GM19351 (cell line): ENCODE measurements at regions not wholly inside any gene's neighbourhood (a gene's known extent, or its start where the extent isn't known, plus 50 kb on each side); places are given as distances from the start of the nearest gene placed in this dataset.
A peak's percentile ranks its signal among the peaks of the same experiment; 100 is the strongest.

Source experiments
- ATAC-seq: cut with Tn5 transposase; IDR thresholded peaks from one replicate; pipeline ENCODE4 v1.9.1; 2021; ENCODE audit warnings: mild to moderate bottlenecking, moderate library complexity; ENCODE audit not compliant: unreplicated experiment

DNA sequence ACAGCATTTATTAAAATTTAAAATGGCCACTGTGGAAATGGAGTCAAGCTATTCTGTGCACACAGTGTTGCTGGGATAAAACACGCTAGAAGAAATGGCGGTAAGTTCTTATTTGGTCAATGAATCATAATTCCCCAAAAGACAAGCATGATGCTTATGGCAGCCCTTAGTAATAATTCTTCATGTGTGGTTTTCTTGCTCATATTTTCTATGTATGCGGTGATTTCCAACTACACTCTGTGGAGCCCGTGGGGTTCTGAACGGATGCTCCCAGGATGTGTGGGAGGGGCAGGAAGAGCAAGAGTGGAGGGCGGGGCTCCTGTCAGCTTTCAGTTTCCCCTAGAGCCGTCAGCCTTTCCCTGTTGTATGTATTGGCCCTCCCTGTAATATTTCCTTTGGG is 91.7 kb upstream of the RMDN2 start:
- no peak for ATAC-seq

GRCh38 chr2:37836270-37836669 is 88.8 kb upstream of the RMDN2 start:
- ATAC-seq = no peak

DNA sequence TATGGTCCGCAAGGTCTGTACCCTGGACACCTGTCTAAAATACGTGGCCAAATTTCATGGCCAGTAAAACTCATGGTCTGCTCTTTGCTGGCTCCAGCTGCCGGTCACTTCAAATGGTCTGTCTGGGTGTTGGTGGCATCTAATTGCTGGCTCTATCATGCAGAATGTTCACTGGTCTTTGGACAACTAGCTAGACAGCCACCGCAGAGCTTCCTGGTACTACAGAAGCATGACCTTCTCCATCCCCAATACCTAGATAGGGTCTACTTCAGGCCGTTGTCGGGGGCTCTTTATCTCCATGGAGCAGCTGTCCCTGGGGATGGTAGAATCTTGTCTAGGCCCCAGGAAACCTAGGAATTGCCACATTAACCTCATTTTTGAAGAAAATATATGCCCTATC is 88.4 kb upstream of the RMDN2 start:
- ATAC-seq = no peak

- no peak for ATAC-seq
These were observed 87.3 kb upstream of the RMDN2 start for GRCh38 chr2:37837628-37838328.

DNA sequence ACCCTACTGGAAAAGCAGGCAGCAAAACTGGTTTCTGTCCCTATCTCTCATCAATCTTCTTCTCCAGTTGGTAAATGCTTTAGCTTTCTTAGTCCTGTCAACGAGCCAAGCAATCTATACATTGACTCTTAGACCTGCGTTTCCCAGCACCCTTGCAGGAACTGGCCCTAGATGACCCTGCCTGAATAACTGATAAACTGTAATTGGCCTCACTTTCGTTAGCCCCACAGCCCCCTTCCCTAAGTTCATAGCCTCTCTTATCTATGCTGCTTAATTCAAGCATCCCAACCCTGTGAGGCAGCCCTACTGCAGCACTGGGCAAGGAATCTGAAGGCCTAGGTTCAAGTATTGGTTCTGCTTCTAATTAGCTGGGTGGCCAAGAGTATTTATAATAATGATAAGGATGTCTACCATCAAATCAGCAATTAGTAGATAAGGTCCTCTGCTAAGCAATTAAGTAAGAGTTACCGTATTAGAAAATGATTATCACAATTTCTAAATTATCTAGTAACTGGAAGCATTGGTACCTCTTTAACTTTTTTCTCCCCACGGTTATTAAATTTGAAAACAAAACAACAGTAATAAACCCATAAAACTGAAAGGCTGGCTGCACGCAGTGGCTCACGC is 86.4 kb upstream of the RMDN2 start:
- no peak for ATAC-seq

DNA sequence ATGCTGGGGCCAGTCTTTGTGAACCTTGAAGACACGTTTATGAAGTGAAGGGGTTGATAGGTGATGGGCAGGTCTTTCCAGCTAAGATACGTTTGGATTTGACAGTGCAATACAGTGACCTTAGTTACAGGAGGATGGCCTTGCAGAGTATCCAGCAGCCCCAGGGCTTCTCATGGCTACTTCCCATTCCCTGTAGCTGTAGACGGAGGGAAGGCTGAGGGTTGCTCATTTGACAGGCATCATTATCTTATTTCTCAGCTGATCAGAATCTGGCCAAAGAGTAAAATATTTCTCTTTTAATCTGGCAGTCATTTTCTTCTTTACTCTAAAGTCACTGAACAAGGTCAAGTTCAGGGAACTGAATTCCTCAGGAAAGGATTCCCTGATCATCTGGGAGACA is 85.1 kb upstream of the RMDN2 start:
- no peak for ATAC-seq

DNA sequence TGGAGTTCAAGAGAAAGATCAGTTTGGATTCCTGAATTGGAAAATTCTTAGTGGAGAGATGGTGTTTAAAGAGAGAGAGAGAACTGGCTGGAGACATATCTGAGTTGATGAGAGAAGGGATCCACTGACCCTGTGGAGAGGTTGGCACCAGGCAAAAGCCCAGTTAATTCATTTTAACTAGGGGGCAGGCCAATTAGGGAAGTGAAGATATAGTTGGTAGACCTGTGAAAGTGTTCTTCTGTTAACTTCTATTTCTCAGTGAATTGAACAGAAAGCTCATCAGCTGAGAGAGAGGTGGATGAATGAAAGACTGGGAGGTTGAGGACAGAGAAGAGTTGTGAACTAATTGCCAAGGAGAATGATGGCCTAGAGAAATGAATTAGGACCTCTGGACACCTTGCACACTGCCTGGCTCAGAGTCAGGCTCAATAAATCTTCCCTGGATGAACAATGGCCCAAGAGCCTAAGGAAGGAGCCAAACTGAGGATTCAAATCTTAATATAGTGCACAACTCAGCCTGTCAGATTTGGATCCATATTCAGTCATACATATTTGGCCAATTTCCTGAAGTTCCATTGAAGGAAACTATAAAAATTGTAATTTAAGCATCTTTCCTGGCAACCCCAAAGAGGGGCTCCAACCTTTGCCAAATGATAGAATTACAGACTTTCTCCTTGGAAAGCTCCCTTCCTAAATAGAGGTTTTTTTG is 82.2 kb upstream of the RMDN2 start:
- no peak for ATAC-seq

DNA sequence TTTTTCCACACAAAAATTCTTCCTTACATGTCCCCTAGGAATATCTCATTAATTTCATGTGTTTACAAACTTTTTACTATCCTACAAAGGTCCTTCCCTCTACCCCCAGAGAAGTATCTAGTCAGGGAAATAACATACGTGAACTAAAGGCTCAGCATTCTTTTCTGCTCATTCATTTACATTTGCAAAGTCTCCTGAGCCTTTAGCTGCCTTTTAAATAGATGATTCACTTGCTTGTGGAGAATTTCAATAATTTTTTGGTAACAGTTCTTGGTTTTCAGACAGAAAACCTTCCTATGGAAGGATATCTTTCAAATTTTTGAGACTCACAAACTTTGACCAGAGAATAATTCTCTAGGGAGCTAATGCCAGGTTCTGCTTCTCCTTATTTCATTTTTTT is 81.5 kb upstream of the RMDN2 start:
- ATAC-seq = no peak

- no peak for ATAC-seq
These were observed 78.9 kb upstream of the RMDN2 start for GRCh38 chr2:37846207-37846606.

DNA sequence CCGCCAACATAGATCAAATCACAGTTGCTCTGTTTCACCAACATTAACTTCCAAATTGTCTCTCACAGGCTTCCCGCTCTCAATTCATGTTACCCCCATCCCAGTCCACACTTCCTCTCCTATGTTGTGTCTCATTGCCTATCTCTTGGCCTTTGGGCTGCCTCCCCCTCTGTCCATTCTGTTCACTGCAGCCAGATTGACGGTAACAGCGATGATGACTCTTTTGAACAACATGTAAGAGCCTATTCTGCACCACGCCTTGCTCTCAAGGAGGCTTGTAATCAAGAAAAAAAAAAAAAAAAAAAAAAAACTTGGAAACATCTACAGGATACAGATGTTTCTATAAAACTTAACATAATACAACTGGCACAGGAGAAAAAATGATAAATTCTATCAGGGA is 77.3 kb upstream of the RMDN2 start:
- ATAC-seq = no peak

DNA sequence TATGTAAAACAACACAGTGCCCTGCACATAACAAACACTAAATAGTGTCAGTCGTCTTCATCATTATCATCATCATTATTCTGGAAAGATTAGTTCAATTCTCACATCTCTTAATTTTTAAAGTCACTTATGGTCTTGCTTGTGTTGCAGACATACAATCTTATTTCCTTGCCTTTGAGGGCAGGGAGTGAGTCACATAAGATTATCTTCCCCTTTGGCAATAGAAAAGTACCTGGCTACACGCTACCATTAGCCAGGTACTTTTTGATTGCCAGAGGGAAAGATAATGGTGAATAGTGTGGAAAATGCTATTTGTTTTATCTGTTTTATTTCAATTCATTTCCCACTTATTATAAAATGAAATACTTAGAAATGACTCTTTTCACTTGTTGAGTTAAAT is 76.6 kb upstream of the RMDN2 start:
- no peak for ATAC-seq

DNA sequence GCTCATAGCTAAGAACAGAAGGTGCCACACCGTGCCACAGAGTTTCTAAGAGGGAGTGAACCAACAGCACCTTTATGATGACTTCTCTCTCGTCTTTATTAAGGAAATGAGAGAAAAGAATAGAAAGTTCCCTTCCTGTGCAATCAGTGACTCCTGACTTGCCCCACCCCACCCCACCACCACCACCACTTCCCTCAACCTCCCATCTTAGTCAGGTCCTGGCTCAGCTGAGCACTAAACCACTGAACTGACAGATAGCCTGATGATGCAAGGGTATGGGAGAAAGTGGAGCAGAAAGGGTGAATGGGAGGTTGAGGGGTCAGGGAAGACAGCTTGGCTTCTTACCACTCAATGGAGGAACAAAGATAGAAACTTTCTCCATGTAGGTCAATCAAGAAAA is 75.2 kb upstream of the RMDN2 start:
- no peak for ATAC-seq

- peak; percentile 29 for ATAC-seq
These were observed 73.7 kb upstream of the RMDN2 start for GRCh38 chr2:37851428-37851827.

DNA sequence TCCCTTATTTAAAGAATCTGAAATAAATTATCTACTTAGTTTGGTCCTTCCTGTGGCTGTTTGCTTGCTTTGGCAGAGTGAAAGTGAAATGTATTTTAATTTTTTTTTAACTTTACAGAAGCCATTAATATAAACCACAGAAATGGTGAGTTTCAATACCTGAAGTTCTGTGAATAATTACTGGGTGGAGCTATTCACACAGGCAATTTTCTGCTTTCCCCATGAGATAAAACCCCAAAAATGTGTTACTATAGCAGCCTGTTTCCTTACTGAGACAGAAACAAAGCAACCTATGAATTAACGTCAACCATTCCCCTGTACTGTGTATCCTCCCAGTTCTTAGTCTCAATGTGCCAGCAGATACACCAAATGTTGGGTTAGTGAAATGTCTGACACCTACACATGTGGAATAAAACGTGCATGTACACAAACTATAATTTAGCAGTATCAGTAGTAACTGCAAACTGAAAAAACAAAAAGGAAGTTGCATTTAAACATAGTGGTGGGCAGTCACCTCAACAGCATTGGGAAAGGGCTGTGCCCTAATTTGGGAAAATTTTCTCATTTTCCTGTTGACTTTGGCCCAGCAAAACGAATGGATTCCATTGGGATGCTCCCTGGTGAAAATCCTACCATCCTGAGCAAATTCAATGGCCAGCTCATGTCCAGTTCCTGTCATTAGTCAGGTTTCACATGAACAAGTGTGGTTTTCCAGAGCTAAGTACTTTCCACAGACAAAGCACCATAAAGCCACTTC is 73.1 kb upstream of the RMDN2 start:
- peak; percentile 78 for ATAC-seq

GRCh38 chr2:37852585-37853014 is 72.5 kb upstream of the RMDN2 start:
- peak; percentile 3 for ATAC-seq

DNA sequence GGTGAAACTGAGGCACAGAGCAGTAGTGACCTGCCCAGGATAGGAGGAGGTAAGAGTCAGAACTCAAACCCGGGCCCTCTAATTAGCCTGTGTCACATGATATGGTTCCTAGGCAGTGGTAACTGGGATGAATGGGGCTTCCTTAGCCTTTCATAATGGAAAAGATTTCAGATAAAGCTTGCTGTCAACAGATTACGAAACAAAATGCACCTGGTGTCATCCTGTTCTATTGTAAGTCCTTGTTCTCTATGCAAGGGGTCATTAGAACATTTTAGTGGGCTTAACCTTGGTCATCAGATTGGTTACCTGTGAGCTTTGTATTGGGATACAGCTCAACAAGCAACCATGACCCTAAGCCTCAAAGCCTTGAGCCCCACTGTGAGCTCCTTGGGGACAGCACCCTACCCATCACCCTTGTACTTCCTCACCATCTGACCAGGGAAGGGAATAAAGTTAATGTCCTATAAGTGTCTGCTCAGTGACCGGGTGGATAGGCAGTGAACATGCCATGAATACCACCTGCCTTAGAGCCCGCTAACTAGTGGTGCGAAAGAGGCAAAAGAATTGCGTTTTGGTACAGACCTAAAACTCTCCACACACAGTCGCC is 70.3 kb upstream of the RMDN2 start:
- no peak for ATAC-seq

GRCh38 chr2:37855283-37856041 is 69.6 kb upstream of the RMDN2 start:
- ATAC-seq = no peak

GRCh38 chr2:37856101-37856751 is 68.9 kb upstream of the RMDN2 start:
- ATAC-seq = no peak

DNA sequence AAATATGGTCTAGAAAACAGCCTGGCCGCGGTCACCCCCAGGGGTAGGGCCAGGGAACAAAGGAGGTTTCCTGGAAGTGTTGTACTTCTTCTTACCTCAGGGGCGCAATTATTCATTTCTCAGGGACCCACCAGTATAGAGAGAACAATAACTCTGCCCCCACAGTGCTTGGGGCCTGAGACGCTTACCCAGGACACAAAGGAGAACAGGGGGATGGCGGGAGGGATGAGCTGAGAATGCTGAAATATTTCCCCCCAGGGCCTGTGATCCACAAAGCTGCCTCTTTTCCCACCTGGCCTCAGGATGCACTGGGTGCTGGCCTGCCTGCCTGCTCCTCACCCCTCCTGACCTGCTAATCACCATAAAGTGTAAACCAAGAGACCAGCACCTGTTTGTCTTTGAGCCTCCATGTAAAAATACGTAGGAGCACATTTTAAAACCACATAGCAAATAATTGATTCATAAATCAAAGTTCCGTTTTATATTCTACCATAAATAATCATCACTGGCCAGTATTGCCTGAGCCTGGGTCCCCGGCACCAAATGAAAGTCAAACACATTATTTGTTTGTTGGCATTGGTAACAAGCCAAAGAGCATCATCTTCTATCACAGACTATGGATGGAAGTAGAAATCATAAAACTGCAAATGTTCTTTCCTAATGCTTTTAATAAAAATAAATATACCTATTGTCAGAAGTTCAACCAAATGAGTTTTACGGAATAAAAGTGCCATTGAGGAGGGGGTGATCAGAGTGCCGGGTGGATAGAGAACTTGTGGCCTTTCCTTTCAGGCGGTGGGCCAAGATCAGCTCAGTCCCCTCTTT is 67.3 kb upstream of the RMDN2 start:
- no peak for ATAC-seq
